K562 (cell line): ENCODE measurements at regions not wholly inside any gene's neighbourhood (a gene's known extent, or its start where the extent isn't known, plus 50 kb on each side); places are given as distances from the start of the nearest gene placed in this dataset.

Experiments used
- ATAC-seq: fragments of 200-7000 bp; cut with Tn5 transposase; 3 replicates; pipeline ENCODE4 v1.9.1; 2020; ENCODE audit warnings: moderate library complexity
- BruUV-seq: library from RNA; stranded (reverse); fragments of 400-500 nt; replicated peaks from 2 replicates; lab custom pipeline; 2021; lab: Mats Ljungman, UMichigan
- CTCF ChIA-PET: fragments of 300-600 bp; formaldehyde crosslinking; extraction: SDS; loops from one replicate; lab custom pipeline; 2021; ENCODE audit warnings: low intra/inter-chr PET ratio; lab: Yijun Ruan, JAX
- POLR2A ChIA-PET: fragments of 300-600, 350-650 bp; sonication (Branson Sonifier 250); formaldehyde crosslinking; extraction: SDS; loops from one replicate; lab custom pipeline; 2021; ENCODE audit warnings: antibody characterized with exemption, inconsistent platforms; lab: Yijun Ruan, JAX
- DNase-seq, 4 experiments: peaks; one replicate each; pipeline versions ENCODE4 v3.0.0 to v3.0.0-alpha.2; 2011 to 2018; ENCODE audit warnings: low spot score in 3 of 4, mixed read lengths in 3 of 4; ENCODE audit errors: extremely low read depth in 1 of 4
- FAIRE-seq: peaks from 2 replicates; lab custom pipeline; 2011; peaks lifted over from hg19 to GRCh38; lab: Jason Lieb, UNC
- H2AFZ ChIP-seq: 2 replicates; pipeline ENCODE4 v1.6.0; 2011; ENCODE audit warnings: low read depth, low read length, control low read depth, inconsistent platforms
- H3K27ac ChIP-seq: fragments of 200-600 bp; 3 replicates; pipeline ENCODE4 v1.8.0; 2011; ENCODE audit warnings: low read depth, mild to moderate bottlenecking, control low read depth, inconsistent platforms, low read length, moderate library complexity, mixed read lengths; ENCODE audit errors: extremely low read depth
- H3K27me3 ChIP-seq, 2 experiments: fragments of 300-600 bp in 1 of 2; 2 replicates in 1 of 2; 3 replicates in 1 of 2; pipeline versions ENCODE4 v1.6.0 to v1.8.0; 2011; ENCODE audit warnings: inconsistent platforms in 2 of 2, low read length in 2 of 2, mild to moderate bottlenecking in 1 of 2, mixed read lengths in 1 of 2, moderate library complexity in 1 of 2; ENCODE audit not compliant: control insufficient read depth in 2 of 2, insufficient read depth in 2 of 2
- H3K36me3 ChIP-seq: fragments of 300-600 bp; 3 replicates; pipeline ENCODE4 v1.8.0; 2011; ENCODE audit warnings: mild to moderate bottlenecking, low read length, inconsistent platforms; ENCODE audit not compliant: control insufficient read depth, insufficient read depth
- H3K4me1 ChIP-seq, 2 experiments: fragments of 200-600 bp in 1 of 2; replicated peaks in 1 of 2; 2 replicates in 1 of 2; 3 replicates in 1 of 2; pipeline versions ENCODE4 v1.5.1 to v1.8.0; 2011; ENCODE audit warnings: inconsistent platforms in 2 of 2, low read length in 2 of 2, mild to moderate bottlenecking in 1 of 2, mixed read lengths in 1 of 2, moderate library complexity in 1 of 2; ENCODE audit not compliant: control insufficient read depth in 2 of 2, insufficient read depth in 2 of 2
- H3K4me2 ChIP-seq: 2 replicates; pipeline ENCODE4 v1.6.1; 2011; ENCODE audit warnings: low read length, control low read depth, inconsistent platforms, mixed read lengths; ENCODE audit not compliant: insufficient read depth
- H3K4me3 ChIP-seq: fragments of 200-600 bp; sonication (generic), shearing (Covaris generic); 2 replicates; pipeline ENCODE4 v1.5.1; 2016; ENCODE audit warnings: control low read depth, inconsistent platforms
- H3K79me2 ChIP-seq: fragments of 200-600 bp; 3 replicates; pipeline ENCODE4 v1.8.0; 2011; ENCODE audit warnings: low read length, inconsistent platforms; ENCODE audit not compliant: control insufficient read depth, insufficient read depth
- H3K9ac ChIP-seq, 2 experiments: 2 replicates each; pipeline versions ENCODE4 v1.6.0 to v1.6.1; 2011; ENCODE audit warnings: low read depth in 2 of 2, low read length in 2 of 2, control low read depth in 1 of 2, inconsistent platforms in 1 of 2, mild to moderate bottlenecking in 1 of 2, mixed read lengths in 1 of 2; ENCODE audit not compliant: insufficient read depth in 1 of 2
- H3K9me1 ChIP-seq: one replicate; pipeline ENCODE4 v1.6.0; 2011; ENCODE audit warnings: inconsistent platforms, mild to moderate bottlenecking, low read length, moderate library complexity; ENCODE audit not compliant: control insufficient read depth, insufficient read depth
- H3K9me3 ChIP-seq: replicated peaks from 2 replicates; pipeline ENCODE4 v1.5.1; 2011; ENCODE audit warnings: low read depth, low read length, inconsistent platforms; ENCODE audit not compliant: control insufficient read depth, insufficient read depth
- H4K20me1 ChIP-seq: replicated peaks from 2 replicates; pipeline ENCODE4 v1.6.1; 2011; ENCODE audit warnings: low read length, inconsistent platforms, mixed read lengths; ENCODE audit not compliant: control insufficient read depth, insufficient read depth
- DNMT1 ChIP-seq: fragments of 450-650 bp; IDR thresholded peaks from 2 replicates; pipeline ENCODE4 v1.6.1; 2016; ENCODE audit warnings: antibody characterized with exemption, mild to moderate bottlenecking
- ETV6 ChIP-seq, 3 experiments: fragments of 150-350 bp in 1 of 3; sonication (generic) in 1 of 3; formaldehyde crosslinking in 1 of 3; IDR thresholded peaks; 2 replicates each; pipeline versions ENCODE4 v1.6.1 to v1.8.0; 2014 to 2022; ENCODE audit warnings: borderline replicate concordance in 2 of 3, low read depth in 2 of 3, antibody characterized with exemption in 1 of 3, low read length in 1 of 3, mild to moderate bottlenecking in 1 of 3, missing genetic modification reagents in 1 of 3
- HDAC6 ChIP-seq: IDR thresholded peaks from 2 replicates; pipeline ENCODE4 v1.6.1; 2012; ENCODE audit warnings: low read depth, mild to moderate bottlenecking, control low read depth, inconsistent platforms, low read length, moderate library complexity
- HDGF ChIP-seq: fragments of 450-650 bp; IDR thresholded peaks from 2 replicates; pipeline ENCODE4 v1.6.1; 2016
- KDM4B ChIP-seq, 2 experiments: fragments of 450-650 bp in 1 of 2; sonication (generic) in 1 of 2; IDR thresholded peaks; 2 replicates each; pipeline ENCODE4 v1.6.1; 2016 to 2017; ENCODE audit warnings: borderline replicate concordance in 2 of 2, antibody characterized with exemption in 1 of 2, low read depth in 1 of 2, mild to moderate bottlenecking in 1 of 2
- PKNOX1 ChIP-seq: fragments of 450-650 bp; IDR thresholded peaks from 2 replicates; pipeline ENCODE4 v1.6.1; 2016
- POU5F1 ChIP-seq: fragments of 150-350 bp; IDR thresholded peaks from 2 replicates; pipeline ENCODE4 v1.6.1; 2014; ENCODE audit warnings: borderline replicate concordance, low read length, low read depth, mild to moderate bottlenecking; ENCODE audit not compliant: partially characterized antibody
- RBM22 ChIP-seq: fragments of 200-400 bp; formaldehyde crosslinking; IDR thresholded peaks from 2 replicates; pipeline ENCODE4 v1.6.1; 2018; ENCODE audit warnings: low read length, low read depth; ENCODE audit not compliant: poor library complexity, severe bottlenecking
- TAF9B ChIP-seq: fragments of 450-650 bp; IDR thresholded peaks from 2 replicates; pipeline ENCODE4 v1.6.1; 2018; ENCODE audit warnings: mild to moderate bottlenecking; ENCODE audit not compliant: partially characterized antibody
- ZNF23 ChIP-seq: fragments of 250-450 bp; sonication (Bioruptor Pico); IDR thresholded peaks from 2 replicates; pipeline ENCODE4 v1.4.0; 2020; ENCODE audit warnings: mild to moderate bottlenecking
- ZNF436 ChIP-seq: fragments of 250-450, 450-650 bp; sonication (Bioruptor Pico); formaldehyde crosslinking; IDR thresholded peaks from 2 replicates; pipeline ENCODE4 v1.7.0; 2020; ENCODE audit warnings: mild to moderate bottlenecking
- in situ Hi-C: fragments of 300-500 bp; cut with MboI; formaldehyde crosslinking; loops from 4 replicates; pipeline ENCODE4 v1.15.0; 2018; ENCODE audit warnings: inconsistent platforms, mixed read lengths
- intact Hi-C: fragments of 100-400 bp; cut with micrococcal nuclease; formaldehyde crosslinking; loops from 2 replicates; pipeline ENCODE4 v1.14.2; 2022
- TF ChIP-seq, protein P1 (sequence below): fragments of 250-450 bp; sonication (Bioruptor Pico); IDR thresholded peaks from 2 replicates; pipeline ENCODE4 v1.8.0; 2022; ENCODE audit warnings: inconsistent platforms, mild to moderate bottlenecking, moderate library complexity, borderline replicate concordance
- TF ChIP-seq, protein P2 (sequence below), 3 experiments: fragments of 200-800 bp in 1 of 3; fragments of 250-450 bp in 1 of 3; fragments of 450-650 bp in 1 of 3; sonication (Bioruptor Pico) in 1 of 3; sonication (Bioruptor generic) in 1 of 3; formaldehyde crosslinking in 1 of 3; IDR thresholded peaks; 2 replicates each; pipeline versions ENCODE4 v1.6.1 to v1.8.0; 2016 to 2022; ENCODE audit warnings: mild to moderate bottlenecking in 2 of 3, missing genetic modification characterization in 2 of 3, missing compliant biosample characterization in 1 of 3, moderate library complexity in 1 of 3

DNA sequence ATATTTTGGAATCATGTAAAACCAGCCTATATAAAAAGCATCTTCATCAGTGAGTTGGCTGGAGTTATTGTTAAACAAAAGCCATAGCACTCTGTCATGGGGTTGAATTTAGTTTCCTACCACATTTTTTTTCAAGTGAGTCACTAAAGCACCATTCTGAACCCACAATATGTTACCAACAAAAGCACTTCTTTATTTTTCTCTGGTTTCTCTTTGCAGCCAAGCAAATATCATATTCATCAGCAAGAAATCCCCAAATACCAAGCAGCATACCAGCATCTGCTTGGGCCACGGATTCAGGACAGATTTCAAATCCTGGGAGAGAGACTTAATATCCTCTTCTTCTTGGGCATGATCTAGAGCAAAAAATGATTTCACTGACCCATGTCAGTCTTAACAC is 441.4 kb downstream of the BCKDHB start (continued):
- TF ChIP-seq, protein P1, sequence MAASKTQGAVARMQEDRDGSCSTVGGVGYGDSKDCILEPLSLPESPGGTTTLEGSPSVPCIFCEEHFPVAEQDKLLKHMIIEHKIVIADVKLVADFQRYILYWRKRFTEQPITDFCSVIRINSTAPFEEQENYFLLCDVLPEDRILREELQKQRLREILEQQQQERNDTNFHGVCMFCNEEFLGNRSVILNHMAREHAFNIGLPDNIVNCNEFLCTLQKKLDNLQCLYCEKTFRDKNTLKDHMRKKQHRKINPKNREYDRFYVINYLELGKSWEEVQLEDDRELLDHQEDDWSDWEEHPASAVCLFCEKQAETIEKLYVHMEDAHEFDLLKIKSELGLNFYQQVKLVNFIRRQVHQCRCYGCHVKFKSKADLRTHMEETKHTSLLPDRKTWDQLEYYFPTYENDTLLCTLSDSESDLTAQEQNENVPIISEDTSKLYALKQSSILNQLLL: no peak
- TF ChIP-seq RBM22 (no peak), POU5F1 (no peak), ZNF23 (CRISPR knock-in tag) (no peak), KDM4B (IDR thresholded peaks at IDR 0.05; ENCODE audit: borderline replicate concordance in 2 of 2, low read depth in 1 of 2) (no peak), TAF9B (no peak), ETV6 (IDR thresholded peaks at IDR 0.05; ENCODE audit: borderline replicate concordance in 1 of 2, low read depth in 2 of 2, low read length in 1 of 2) (no peak), ETV6 (CRISPR knock-in tag; IDR thresholded peaks at IDR 0.05; ENCODE audit: borderline replicate concordance) (no peak)

- no peak for ATAC-seq
- no peak for FAIRE-seq
- Histone ChIP-seq H3K9me3 (no peaks in the 10 kb centered on the region), H3K36me3 (no peaks in the 10 kb centered on the region), H3K4me2 (no peak overlapping the region), H3K27me3 (no peaks in the 10 kb centered on the region), H3K9me1 (no peaks in the 10 kb centered on the region), H4K20me1 (no peaks in the 10 kb centered on the region), H3K4me3 (no peak overlapping the region), H3K9ac (no peak overlapping the region), H3K4me1 (no peaks in the 10 kb centered on the region), H3K79me2 (no peaks in the 10 kb centered on the region), H2AFZ (no peak overlapping the region), H3K27ac (no peak overlapping the region)
- in situ Hi-C loops (no loop called here), intact Hi-C loops (no loop called here)
- BruUV-seq: no TSS peak
- ChIA-PET POLR2A (no interaction called here), CTCF (no interaction called here)
- no peak for DNase-seq
- no peak for TF ChIP-seq HDAC6
- TF ChIP-seq HDGF: no peak
- TF ChIP-seq, protein P2, sequence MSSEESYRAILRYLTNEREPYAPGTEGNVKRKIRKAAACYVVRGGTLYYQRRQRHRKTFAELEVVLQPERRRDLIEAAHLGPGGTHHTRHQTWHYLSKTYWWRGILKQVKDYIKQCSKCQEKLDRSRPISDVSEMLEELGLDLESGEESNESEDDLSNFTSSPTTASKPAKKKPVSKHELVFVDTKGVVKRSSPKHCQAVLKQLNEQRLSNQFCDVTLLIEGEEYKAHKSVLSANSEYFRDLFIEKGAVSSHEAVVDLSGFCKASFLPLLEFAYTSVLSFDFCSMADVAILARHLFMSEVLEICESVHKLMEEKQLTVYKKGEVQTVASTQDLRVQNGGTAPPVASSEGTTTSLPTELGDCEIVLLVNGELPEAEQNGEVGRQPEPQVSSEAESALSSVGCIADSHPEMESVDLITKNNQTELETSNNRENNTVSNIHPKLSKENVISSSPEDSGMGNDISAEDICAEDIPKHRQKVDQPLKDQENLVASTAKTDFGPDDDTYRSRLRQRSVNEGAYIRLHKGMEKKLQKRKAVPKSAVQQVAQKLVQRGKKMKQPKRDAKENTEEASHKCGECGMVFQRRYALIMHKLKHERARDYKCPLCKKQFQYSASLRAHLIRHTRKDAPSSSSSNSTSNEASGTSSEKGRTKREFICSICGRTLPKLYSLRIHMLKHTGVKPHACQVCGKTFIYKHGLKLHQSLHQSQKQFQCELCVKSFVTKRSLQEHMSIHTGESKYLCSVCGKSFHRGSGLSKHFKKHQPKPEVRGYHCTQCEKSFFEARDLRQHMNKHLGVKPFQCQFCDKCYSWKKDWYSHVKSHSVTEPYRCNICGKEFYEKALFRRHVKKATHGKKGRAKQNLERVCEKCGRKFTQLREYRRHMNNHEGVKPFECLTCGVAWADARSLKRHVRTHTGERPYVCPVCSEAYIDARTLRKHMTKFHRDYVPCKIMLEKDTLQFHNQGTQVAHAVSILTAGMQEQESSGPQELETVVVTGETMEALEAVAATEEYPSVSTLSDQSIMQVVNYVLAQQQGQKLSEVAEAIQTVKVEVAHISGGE (CRISPR knock-in tag; IDR thresholded peaks at IDR 0.05): no peak
- TF ChIP-seq PKNOX1: no peak
- no peak for TF ChIP-seq ZNF436 (CRISPR knock-in tag)
- no peak for TF ChIP-seq DNMT1
Measured at GRCh38 chr6:80544976-80545722, 438.7 kb downstream of the BCKDHB start.
